ENCODE measurements at regions not wholly inside any gene's neighbourhood (a gene's known extent, or its start where the extent isn't known, plus 50 kb on each side); places are given as distances from the start of the nearest gene placed in this dataset.
"Not testable (repeated sequence)": the region's sequence is repeated elsewhere in the genome, so short reads cannot be mapped to it uniquely, and the experiment has no call there.

DNA sequence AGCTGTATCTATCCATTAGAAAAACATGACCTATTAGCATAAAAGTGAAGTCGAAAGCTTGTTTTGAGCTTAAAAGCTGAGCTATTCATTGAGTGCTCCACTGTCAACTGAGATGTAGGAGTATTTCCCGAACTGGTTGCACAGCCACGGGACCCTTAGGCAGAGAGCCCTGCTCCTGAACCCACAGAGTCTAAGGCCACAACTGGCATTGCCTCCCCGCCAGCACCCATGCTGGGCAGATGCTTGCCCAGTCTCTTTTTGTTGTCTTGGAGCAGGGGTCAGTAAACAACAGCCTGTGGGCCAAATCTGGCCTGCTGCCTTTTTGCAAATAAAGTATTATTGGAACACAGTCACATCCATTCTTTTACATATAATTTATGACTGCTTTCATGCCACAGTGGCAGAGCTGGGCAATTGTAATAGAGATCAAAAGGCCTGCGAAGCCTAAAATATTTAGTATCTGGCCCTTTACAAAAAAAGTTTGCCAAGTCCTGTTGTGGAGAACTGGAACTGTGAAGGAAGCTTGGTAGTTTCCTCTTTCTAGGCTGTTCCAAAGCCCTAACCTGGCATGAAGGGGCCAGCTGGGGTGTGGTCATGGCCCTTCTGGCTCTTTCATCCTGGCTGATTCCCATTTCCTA, 58.4 kb upstream of the WAPL start:
- DNase-seq (ENCODE audit: low read depth, low spot score), result no peak

DNA sequence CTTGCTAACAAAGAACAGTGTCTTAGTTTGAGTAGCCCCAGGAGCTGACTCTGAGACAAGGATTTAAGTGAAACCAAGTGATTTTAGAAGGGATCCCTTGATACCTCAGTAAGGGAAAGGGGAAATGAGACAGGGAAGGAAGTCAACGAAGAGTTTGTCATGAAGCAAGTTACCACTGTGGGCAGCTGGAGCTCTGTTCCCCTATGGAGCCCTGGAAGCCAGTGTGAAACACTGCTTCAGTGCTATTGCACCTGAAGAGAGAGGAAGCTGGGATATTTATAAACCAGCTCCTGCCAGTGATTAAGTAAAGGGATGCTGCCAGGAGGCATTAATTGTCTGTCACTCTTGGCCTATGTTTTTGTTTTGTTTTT, 58.9 kb upstream of the WAPL start:
- DNase-seq (ENCODE audit: low read depth, low spot score), result no peak

GRCh38 chr10:86583983-86584382, 62.4 kb upstream of the WAPL start:
- peak; percentile 53 for DNase-seq (ENCODE audit: low read depth, low spot score)

GRCh38 chr10:86585037-86585929, 63.7 kb upstream of the WAPL start:
- peak; percentile 92 for DNase-seq (ENCODE audit: low read depth, low spot score)

DNA sequence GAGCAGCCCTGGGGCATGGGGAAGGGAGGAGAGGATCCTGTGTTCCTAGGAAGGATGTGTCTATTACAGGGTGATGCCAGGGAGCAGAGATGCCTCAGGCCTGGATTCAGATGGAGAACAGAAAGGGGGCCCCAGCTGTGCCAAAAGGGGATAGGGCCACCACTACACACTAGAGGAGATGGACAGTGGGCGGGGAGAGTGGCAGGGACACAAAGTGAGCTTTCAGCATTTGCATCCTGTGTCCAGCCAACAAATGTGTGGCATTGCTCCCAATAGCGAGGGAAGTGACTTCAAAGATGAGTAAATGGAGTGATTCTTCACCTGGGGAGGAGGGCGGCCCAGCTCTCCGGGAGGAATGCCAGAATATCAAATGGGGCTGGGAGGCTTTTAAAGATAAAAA, 64.9 kb upstream of the WAPL start:
- DNase-seq (ENCODE audit: low read depth, low spot score), result no peak

GRCh38 chr10:86588781-86589180, 65.6 kb upstream of the OPN4 start:
- DNase-seq (ENCODE audit: low read depth, low spot score), result not testable (repeated sequence)

GRCh38 chr10:86591436-86591835, 62.9 kb upstream of the OPN4 start:
- no peak for DNase-seq (ENCODE audit: low read depth, low spot score)

GRCh38 chr10:86592413-86592812, 61.9 kb upstream of the OPN4 start:
- DNase-seq (ENCODE audit: low read depth, low spot score), result no peak

DNA sequence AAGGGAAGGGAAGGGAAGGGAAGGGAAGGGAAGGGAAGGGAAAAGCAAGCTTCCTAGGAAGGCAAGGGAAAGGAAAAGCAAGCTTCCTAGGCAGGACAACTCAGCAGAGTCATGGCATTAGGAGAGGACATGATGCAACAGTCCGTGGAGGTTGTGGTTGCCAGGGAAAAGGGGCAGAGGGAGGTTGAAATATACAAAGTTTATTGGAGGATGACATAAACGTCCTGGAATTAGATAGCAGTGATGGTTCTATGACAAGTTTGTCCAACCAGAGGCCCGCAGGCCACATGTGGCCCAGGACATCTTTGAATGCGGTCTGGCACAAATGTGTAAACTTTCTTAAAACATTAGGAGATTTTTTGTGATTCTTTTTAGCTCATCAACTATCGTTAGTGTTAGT, 59.8 kb upstream of the OPN4 start:
- no peak for DNase-seq (ENCODE audit: low read depth, low spot score)

DNA sequence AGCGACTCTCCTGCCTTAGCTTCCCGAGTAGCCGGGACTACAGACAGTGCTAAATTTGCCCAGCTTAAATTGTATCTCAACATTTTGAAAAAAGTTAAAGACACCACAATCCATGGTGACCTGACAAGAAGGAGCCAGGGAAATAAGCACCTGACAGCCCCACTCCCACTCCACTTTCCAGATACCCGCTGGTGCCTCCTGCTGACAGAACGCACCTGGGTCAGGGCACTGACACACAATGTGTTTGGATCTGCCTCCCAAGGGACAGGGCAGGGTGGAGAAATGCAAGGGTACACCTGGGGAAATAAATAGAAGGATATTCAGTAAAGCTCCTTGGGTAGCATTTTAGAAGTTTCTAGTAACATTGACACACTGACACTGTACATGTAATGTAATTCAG, 58.9 kb upstream of the OPN4 start:
- no peak for DNase-seq (ENCODE audit: low read depth, low spot score)

- no peak for DNase-seq (ENCODE audit: low read depth, low spot score)
Observed at GRCh38 chr10:86596266-86596665, 58.1 kb upstream of the OPN4 start.

- no peak for DNase-seq (ENCODE audit: low read depth, low spot score)
Observed at GRCh38 chr10:86597306-86597705, 57.0 kb upstream of the OPN4 start.

DNA sequence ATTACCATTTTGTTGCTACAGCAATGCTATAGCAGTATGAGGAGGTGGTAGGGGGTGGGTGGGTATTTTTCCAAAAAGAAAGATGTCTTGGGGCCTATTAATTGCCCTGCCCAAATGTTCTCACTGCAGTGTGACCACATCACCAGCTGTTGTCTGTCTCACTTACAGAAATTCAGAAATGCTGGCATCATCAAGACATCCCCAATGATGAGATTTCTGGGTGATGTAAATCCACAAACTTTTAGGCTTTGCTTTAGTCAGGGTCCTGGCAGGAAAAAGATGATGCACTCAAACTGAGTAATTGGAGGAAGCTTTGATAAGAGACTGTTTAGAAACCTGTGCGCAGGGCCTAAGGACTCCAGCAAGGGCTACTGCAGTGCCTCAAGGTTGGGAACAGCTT, 56.2 kb upstream of the OPN4 start:
- DNase-seq (ENCODE audit: low read depth, low spot score), result no peak

- no peak for DNase-seq (ENCODE audit: low read depth, low spot score)
Observed at GRCh38 chr10:86599041-86599440, 55.3 kb upstream of the OPN4 start.

- peak; percentile 61 for DNase-seq (ENCODE audit: low read depth, low spot score)
Observed at GRCh38 chr10:86599729-86600128, 54.6 kb upstream of the OPN4 start.

DNA sequence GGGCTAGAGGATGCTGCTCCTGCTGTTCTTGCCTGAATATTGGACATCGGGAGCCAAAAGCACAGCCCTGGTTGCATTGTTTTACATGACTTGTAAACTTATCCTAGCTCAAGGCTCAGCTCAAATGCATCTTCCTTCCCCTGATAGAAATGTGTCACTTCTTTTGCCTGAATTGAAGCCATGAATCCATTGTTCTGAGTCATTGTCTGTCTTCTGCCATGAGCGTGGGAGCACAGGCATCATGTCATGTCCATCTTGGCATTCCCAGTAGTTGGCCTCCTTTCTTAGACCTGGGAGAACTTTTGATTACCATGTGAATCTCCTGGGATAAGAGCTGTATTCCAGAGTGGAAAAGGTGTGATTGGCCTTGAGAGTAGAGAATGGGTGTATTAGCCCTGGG, 54.1 kb upstream of the OPN4 start:
- DNase-seq (ENCODE audit: low read depth, low spot score), result no peak

- no peak for DNase-seq (ENCODE audit: low read depth, low spot score)
Observed at GRCh38 chr10:86601956-86602602, 52.3 kb upstream of the OPN4 start.

DNA sequence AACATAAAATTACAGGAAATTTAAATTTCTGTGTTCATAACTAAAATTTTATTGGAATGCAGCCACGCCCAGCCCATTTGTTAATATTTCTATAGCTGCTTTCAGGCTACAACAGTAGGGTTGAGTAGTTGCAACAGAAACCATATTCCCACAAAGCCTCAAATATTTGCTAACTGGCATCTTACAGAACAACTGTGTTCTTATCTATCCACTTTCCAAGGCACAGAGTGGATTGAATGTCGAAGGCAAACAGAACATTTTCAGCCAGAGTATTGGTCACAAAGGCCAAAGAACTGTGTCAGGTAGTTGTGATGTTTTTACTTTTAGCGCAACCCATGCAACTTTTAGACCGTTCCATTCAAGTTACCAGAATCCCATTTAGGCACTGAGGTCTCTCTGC, 51.1 kb upstream of the OPN4 start:
- no peak for DNase-seq (ENCODE audit: low read depth, low spot score)
